Endodermal cell (in vitro differentiated cells): ENCODE measurements at regions not wholly inside any gene's neighbourhood (a gene's known extent, or its start where the extent isn't known, plus 50 kb on each side); places are given as distances from the start of the nearest gene placed in this dataset.

Source experiments
- DNase-seq: peaks from one replicate; pipeline ENCODE4 v3.0.0-alpha.2; 2017
- H3K27ac ChIP-seq: 2 replicates; pipeline ENCODE4 v1.5.1; 2013; ENCODE audit warnings: mild to moderate bottlenecking, low read depth, low read length, moderate library complexity
- H3K27me3 ChIP-seq: 2 replicates; pipeline ENCODE4 v1.6.1; 2013; ENCODE audit warnings: mild to moderate bottlenecking, low read length, moderate library complexity; ENCODE audit not compliant: insufficient read depth, control insufficient read depth, poor library complexity, severe bottlenecking
- H3K36me3 ChIP-seq: 2 replicates; pipeline ENCODE4 v1.7.0; 2013; ENCODE audit warnings: mild to moderate bottlenecking, low read length, moderate library complexity; ENCODE audit not compliant: control insufficient read depth, insufficient read depth
- H3K4me1 ChIP-seq: one replicate; pipeline ENCODE4 v1.7.0; 2013; ENCODE audit warnings: low read length; ENCODE audit not compliant: control insufficient read depth, insufficient read depth
- H3K4me3 ChIP-seq: 2 replicates; pipeline ENCODE4 v1.5.1; 2013; ENCODE audit warnings: mild to moderate bottlenecking, low read length, moderate library complexity
- H3K9ac ChIP-seq: 2 replicates; pipeline ENCODE4 v1.6.1; 2013; ENCODE audit warnings: mild to moderate bottlenecking, low read length, moderate library complexity; ENCODE audit not compliant: poor library complexity, severe bottlenecking; ENCODE audit errors: extremely low read depth
- H3K9me3 ChIP-seq: 2 replicates; pipeline ENCODE4 v1.6.1; 2013; ENCODE audit warnings: mild to moderate bottlenecking, low read length, moderate library complexity; ENCODE audit not compliant: control insufficient read depth
- H3K27ac Mint-ChIP-seq: 2 replicates; pipeline ENCODE4 v1.8.0; 2020; ENCODE audit warnings: mixed read lengths
- H3K27me3 Mint-ChIP-seq: 2 replicates; pipeline ENCODE4 v1.8.0; 2021; ENCODE audit warnings: mild to moderate bottlenecking, mixed read lengths; ENCODE audit not compliant: insufficient read depth
- H3K36me3 Mint-ChIP-seq: 2 replicates; pipeline ENCODE4 v1.8.0; 2020; ENCODE audit warnings: low read depth, mixed read lengths
- H3K4me1 Mint-ChIP-seq: 2 replicates; pipeline ENCODE4 v1.8.0; 2020; ENCODE audit warnings: mixed read lengths
- H3K4me3 Mint-ChIP-seq: 2 replicates; pipeline ENCODE4 v1.8.0; 2020; ENCODE audit warnings: mild to moderate bottlenecking, moderate library complexity, mixed read lengths
- H3K9me3 Mint-ChIP-seq: 2 replicates; pipeline ENCODE4 v1.8.0; 2020; ENCODE audit warnings: mild to moderate bottlenecking, mixed read lengths
- CTCF ChIP-seq: fragments of 200-600 bp; sonication (generic); conservative IDR thresholded peaks from 2 replicates; pipeline ENCODE4 v1.5.0; 2021; ENCODE audit warnings: antibody characterized with exemption, mild to moderate bottlenecking
- WGBS, 2 experiments: methylation state at CpG; one replicate each; pipeline versions ENCODE4 v1.1.5 to v1.1.7; 2013; ENCODE audit warnings: missing lambda C conversion rate in 2 of 2, mixed read lengths in 1 of 2; ENCODE audit not compliant: insufficient coverage in 1 of 2, insufficient read length in 1 of 2; 5-methylcytosine and 5-hydroxymethylcytosine counted together

- Histone ChIP-seq H3K36me3 (no peaks in the 10 kb centered on the region), H3K27me3 (no peaks in the 10 kb centered on the region), H3K27ac (peak overlapping the region; percentile 82), H3K9ac (no peak overlapping the region), H3K4me3 (no peak overlapping the region), H3K4me1 (peaks cover 13% of the 10 kb centered on the region), H3K9me3 (peaks cover 15% of the 10 kb centered on the region)
- DNase-seq = no peak
- Mint-ChIP-seq H3K27ac (no peak overlapping the region), H3K4me1 (peaks cover 16% of the 10 kb centered on the region), H3K27me3 (no peaks in the 10 kb centered on the region), H3K36me3 (no peaks in the 10 kb centered on the region), H3K4me3 (no peak overlapping the region), H3K9me3 (peaks cover 8% of the 10 kb centered on the region)
- TF ChIP-seq CTCF = no peak
- WGBS, 2 experiments = 85 to 87% methylated on average over 3 to 4 of the region's 4 CpGs
Observed at GRCh38 chr12:92582475-92582874, 120.3 kb upstream of the PLEKHG7 start.

GRCh38 chr12:92581604-92582003 lies 121.2 kb upstream of the PLEKHG7 start:
- Mint-ChIP-seq H3K4me1 (peaks cover 16% of the 10 kb centered on the region), H3K4me3 (no peak overlapping the region), H3K27me3 (no peaks in the 10 kb centered on the region), H3K9me3 (peaks cover 11% of the 10 kb centered on the region), H3K27ac (no peak overlapping the region), H3K36me3 (no peaks in the 10 kb centered on the region)
- peaks cover 13% of the 10 kb centered on the region for H3K4me1 ChIP-seq
- no peak for TF ChIP-seq CTCF
- peaks cover 15% of the 10 kb centered on the region for H3K9me3 ChIP-seq
- no peaks in the 10 kb centered on the region for H3K36me3 ChIP-seq
- H3K27me3 ChIP-seq = no peaks in the 10 kb centered on the region
- no peak for DNase-seq
- no peak overlapping the region for H3K4me3 ChIP-seq
- peak overlapping the region; percentile 82 for H3K27ac ChIP-seq
- WGBS, 2 experiments = 100% methylated on average over 1 of the region's 1 CpG; no CpG with 5 or more reads in 1 of the 2 experiments
- H3K9ac ChIP-seq = no peak overlapping the region

- Mint-ChIP-seq H3K4me3 (no peak overlapping the region), H3K27ac (no peak overlapping the region), H3K36me3 (no peaks in the 10 kb centered on the region), H3K9me3 (peaks cover 2% of the 10 kb centered on the region), H3K27me3 (no peaks in the 10 kb centered on the region), H3K4me1 (peaks cover 7% of the 10 kb centered on the region)
- H3K36me3 ChIP-seq = no peaks in the 10 kb centered on the region
- H3K9ac ChIP-seq = no peak overlapping the region
- H3K27me3 ChIP-seq = no peaks in the 10 kb centered on the region
- no peak overlapping the region for H3K27ac ChIP-seq
- H3K9me3 ChIP-seq = peaks cover 4% of the 10 kb centered on the region
- H3K4me1 ChIP-seq = no peaks in the 10 kb centered on the region
- 92 to 95% methylated on average over 6 of the region's 6 CpGs for WGBS, 2 experiments
- TF ChIP-seq CTCF = no peak
- no peak overlapping the region for H3K4me3 ChIP-seq
- DNase-seq = no peak
Observed at GRCh38 chr12:92574911-92575570, 127.7 kb upstream of the PLEKHG7 start.
